Transverse colon (tissue), 4 donors: ENCODE measurements at regions not wholly inside any gene's neighbourhood (a gene's known extent, or its start where the extent isn't known, plus 50 kb on each side); places are given as distances from the start of the nearest gene placed in this dataset.
"Not testable (repeated sequence)": the region's sequence is repeated elsewhere in the genome, so short reads cannot be mapped to it uniquely, and the experiment has no call there.

Experiments
- DNase-seq: peaks from one replicate; pipeline ENCODE4 v3.0.0-alpha.2; 2019
- H3K27ac ChIP-seq, 4 donors: fragments of 200-600 bp; sonication (generic); 2 replicates each; pipeline ENCODE4 v1.5.1; 2016 to 2018; ENCODE audit warnings: inconsistent platforms in 4 of 4
- H3K27me3 ChIP-seq: fragments of 200-600 bp; sonication (generic); 2 replicates; pipeline ENCODE4 v1.5.1; 2017; ENCODE audit warnings: inconsistent platforms
- H3K36me3 ChIP-seq, 4 donors: fragments of 200-600 bp; sonication (generic); 2 replicates each; pipeline ENCODE4 v1.5.1; 2017 to 2019; ENCODE audit warnings: inconsistent platforms in 4 of 4
- H3K4me1 ChIP-seq, 4 donors: fragments of 200-600 bp; sonication (generic); 2 replicates each; pipeline ENCODE4 v1.5.1; 2017 to 2020; ENCODE audit warnings: inconsistent platforms in 4 of 4
- H3K4me3 ChIP-seq, 4 donors: fragments of 200-600 bp; sonication (generic); 1 replicate in 1 of 4; 2 replicates in 3 of 4; pipeline versions ENCODE4 v1.5.1 to v1.6.1; 2017 to 2019; ENCODE audit warnings: inconsistent platforms in 4 of 4
- H3K9me3 ChIP-seq, 2 donors: fragments of 200-600 bp; sonication (generic); 2 replicates each; pipeline ENCODE4 v1.5.1; 2017 to 2019; ENCODE audit warnings: inconsistent platforms in 2 of 2
- EP300 ChIP-seq: sonication (generic); formaldehyde crosslinking; IDR thresholded peaks from one replicate; pipeline ENCODE4 v1.6.1; 2017; ENCODE audit warnings: antibody characterized with exemption, low read depth
- POLR2A ChIP-seq: fragments of 450-650 bp; IDR thresholded peaks from one replicate; pipeline ENCODE4 v1.6.1; 2016; ENCODE audit warnings: antibody characterized with exemption, mild to moderate bottlenecking, moderate library complexity
- POLR2AphosphoS5 ChIP-seq, 3 donors: sonication (generic); formaldehyde crosslinking; IDR thresholded peaks; one replicate each; pipeline ENCODE4 v1.6.1; 2016; ENCODE audit warnings: antibody characterized with exemption in 3 of 3
- WGBS, 2 donors: methylation state at CpG; one replicate each; pipeline ENCODE4 v1.1.5; 2018; ENCODE audit warnings: low coverage in 1 of 2; 5-methylcytosine and 5-hydroxymethylcytosine counted together
- in situ Hi-C, 4 donors: fragments of 200-750 bp; cut with MboI; loops; one replicate each; pipeline versions ENCODE4 v1.15.0 to v1.15.1; 2017; ENCODE audit warnings: low sequenced_read_pairs in 3 of 4, low pct_ligation_motif_present in 1 of 4, low pct_unique_long_range_greater_than_20kb in 1 of 4
- intact Hi-C: fragments of 100-400 bp; cut with DNase I; formaldehyde crosslinking; loops from one replicate; pipeline ENCODE4 v1.15.1; 2023; ENCODE audit warnings: low total_unique reads
- TF ChIP-seq, protein P1 (sequence below), 5 experiments: fragments of 200-600 bp in 3 of 5; fragments of 450-650 bp in 2 of 5; sonication (generic) in 3 of 5; IDR thresholded peaks; 1 replicate in 2 of 5; 2 replicates in 3 of 5; pipeline ENCODE4 v1.5.1; 2016 to 2017; ENCODE audit warnings: antibody characterized with exemption in 5 of 5, inconsistent platforms in 3 of 5, mild to moderate bottlenecking in 2 of 5, moderate library complexity in 1 of 5

DNA sequence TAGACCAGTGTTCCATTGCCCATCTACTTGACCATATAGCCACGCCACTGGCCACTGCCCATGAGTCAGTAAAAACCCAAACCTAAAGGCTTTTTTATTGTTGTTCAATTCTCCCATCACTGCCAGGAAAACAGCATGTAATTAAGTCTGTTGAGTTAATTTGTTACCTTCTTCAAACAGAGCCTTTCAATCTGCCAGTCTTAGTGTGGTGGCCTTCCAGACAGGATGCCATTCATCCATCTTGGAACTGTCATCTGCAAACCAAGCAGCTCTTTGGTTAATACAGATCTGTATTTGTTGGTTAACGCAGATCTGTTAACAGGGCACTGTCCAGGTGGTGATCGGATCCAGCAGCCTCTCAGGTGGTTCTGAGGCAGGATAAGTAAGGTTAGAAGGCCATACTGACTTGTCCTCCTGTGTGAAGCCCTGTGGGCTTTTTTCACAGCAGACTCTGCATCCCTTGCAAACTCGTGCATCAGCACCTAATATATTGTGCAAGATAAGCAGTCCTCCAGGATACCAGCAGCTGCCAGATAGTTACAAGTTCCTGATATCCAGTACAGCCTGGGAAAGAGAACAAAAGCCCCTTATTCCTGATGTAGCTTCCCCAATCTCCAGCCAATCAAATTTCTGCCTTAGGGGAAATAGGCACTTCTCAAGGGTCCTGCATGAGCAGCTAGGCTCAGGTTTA lies 59.1 kb upstream of the DHRS4 start:
- 54 to 60% methylated on average over 1 to 4 of the region's 4 CpGs for WGBS, 2 donors
- H3K27me3 ChIP-seq, result no peaks in the 10 kb centered on the region
- H3K27ac ChIP-seq, result no peak overlapping the region
- H3K4me3 ChIP-seq, result no peak overlapping the region
- H3K36me3 ChIP-seq, result no peaks in the 10 kb centered on the region
- intact Hi-C loops (no loop called here), in situ Hi-C loops (no loop called here)
- H3K9me3 ChIP-seq, result no peaks in the 10 kb centered on the region
- no peak for DNase-seq
- peaks cover 0 to 12% (median 7%) of the 10 kb centered on the region in 4 donors for H3K4me1 ChIP-seq
- TF ChIP-seq POLR2AphosphoS5 (IDR thresholded peaks at IDR 0.05) (no peak), POLR2A (no peak), EP300 (no peak)
- TF ChIP-seq, protein P1, sequence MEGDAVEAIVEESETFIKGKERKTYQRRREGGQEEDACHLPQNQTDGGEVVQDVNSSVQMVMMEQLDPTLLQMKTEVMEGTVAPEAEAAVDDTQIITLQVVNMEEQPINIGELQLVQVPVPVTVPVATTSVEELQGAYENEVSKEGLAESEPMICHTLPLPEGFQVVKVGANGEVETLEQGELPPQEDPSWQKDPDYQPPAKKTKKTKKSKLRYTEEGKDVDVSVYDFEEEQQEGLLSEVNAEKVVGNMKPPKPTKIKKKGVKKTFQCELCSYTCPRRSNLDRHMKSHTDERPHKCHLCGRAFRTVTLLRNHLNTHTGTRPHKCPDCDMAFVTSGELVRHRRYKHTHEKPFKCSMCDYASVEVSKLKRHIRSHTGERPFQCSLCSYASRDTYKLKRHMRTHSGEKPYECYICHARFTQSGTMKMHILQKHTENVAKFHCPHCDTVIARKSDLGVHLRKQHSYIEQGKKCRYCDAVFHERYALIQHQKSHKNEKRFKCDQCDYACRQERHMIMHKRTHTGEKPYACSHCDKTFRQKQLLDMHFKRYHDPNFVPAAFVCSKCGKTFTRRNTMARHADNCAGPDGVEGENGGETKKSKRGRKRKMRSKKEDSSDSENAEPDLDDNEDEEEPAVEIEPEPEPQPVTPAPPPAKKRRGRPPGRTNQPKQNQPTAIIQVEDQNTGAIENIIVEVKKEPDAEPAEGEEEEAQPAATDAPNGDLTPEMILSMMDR (IDR thresholded peaks at IDR 0.05), result no peak

DNA sequence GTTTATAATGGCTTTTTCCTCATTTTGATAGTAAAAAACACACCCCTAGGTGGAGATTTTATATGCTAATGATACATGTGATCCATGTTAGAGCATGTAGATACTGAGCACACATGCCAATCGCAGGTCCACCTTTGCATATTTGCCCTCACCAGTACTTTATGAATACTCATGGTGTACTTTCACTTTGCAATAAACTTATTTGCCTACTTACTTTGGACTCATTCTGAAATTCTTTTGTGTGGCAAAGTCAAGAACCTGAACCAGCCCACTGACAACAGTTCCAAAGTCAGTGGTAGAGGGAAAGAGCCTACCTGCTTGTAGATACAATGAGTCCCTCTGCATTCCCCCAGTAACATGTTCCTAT lies 58.5 kb upstream of the DHRS4 start:
- Histone ChIP-seq H3K36me3 (no peaks in the 10 kb centered on the region), H3K4me3 (no peak overlapping the region), H3K9me3 (no peaks in the 10 kb centered on the region), H3K27me3 (no peaks in the 10 kb centered on the region), H3K4me1 (peaks cover 0 to 12% (median 7%) of the 10 kb centered on the region in 4 donors), H3K27ac (no peak overlapping the region)
- in situ Hi-C loops, result no loop called here
- no peak for DNase-seq
- 33 to 64% methylated on average over 1 of the region's 1 CpG for WGBS, 2 donors
- intact Hi-C loops, result no loop called here
- TF ChIP-seq, protein P1 (IDR thresholded peaks at IDR 0.05), result no peak
- no peak for TF ChIP-seq EP300
- TF ChIP-seq POLR2A, result no peak
- no peak for TF ChIP-seq POLR2AphosphoS5 (IDR thresholded peaks at IDR 0.05)

DNA sequence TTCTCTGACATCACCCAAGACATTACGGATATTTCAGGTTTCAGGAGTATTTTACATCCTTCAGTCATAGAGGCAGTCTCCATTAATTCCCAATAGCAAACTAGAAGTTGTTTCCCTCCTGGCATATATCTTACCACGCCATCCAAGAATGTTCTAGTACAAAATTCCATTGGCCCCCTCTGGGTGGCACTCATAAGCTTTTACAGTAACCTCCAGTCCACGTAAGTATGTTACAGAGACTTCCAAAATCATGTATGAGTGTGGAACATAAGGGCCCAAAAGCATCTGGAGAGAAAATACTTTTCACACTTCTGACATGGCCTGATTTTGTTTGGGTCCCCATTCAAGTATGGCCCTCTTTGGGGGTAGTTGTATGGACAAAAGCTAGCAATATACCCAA lies 58.1 kb upstream of the DHRS4 start:
- in situ Hi-C loops (no loop called here), intact Hi-C loops (no loop called here)
- H3K27me3 ChIP-seq, result no peaks in the 10 kb centered on the region
- no peak for DNase-seq
- no peak overlapping the region for H3K4me3 ChIP-seq
- no peaks in the 10 kb centered on the region for H3K9me3 ChIP-seq
- no peak overlapping the region for H3K27ac ChIP-seq
- WGBS, 2 donors, result 73 to 83% methylated on average over 1 to 3 of the region's 3 CpGs
- no peaks in the 10 kb centered on the region for H3K36me3 ChIP-seq
- peaks cover 0 to 12% (median 7%) of the 10 kb centered on the region in 4 donors for H3K4me1 ChIP-seq
- TF ChIP-seq POLR2AphosphoS5 (IDR thresholded peaks at IDR 0.05), result no peak
- no peak for TF ChIP-seq EP300
- TF ChIP-seq, protein P1 (IDR thresholded peaks at IDR 0.05), result no peak
- no peak for TF ChIP-seq POLR2A

DNA sequence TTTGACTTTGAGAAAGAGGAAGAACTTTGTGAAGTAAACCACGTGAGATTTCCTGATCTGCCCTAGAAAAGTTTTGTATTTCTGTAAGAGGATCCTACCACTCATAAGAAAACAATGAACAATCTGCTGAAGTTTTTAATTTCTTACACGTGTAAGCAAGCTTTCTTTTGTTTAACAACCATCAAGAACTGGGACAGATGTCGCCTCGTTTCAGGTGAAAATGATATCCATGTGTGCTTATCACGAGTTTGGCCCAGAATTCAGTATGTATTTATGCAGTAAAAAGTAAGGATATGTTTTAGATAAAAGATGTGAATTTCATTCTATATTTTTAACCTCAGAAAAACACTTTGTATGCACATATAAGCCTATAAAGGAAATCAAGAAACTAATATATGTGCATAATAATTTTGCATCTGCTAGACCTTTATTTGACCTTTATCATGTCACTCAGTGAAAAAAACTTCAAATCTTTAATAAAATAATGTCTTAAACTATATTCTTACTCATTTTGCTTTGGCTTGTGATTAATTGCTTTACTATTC lies 56.9 kb upstream of the DHRS4 start:
- Histone ChIP-seq H3K36me3 (no peaks in the 10 kb centered on the region), H3K27me3 (no peaks in the 10 kb centered on the region), H3K4me3 (no peak overlapping the region), H3K27ac (no peak overlapping the region), H3K4me1 (peaks cover 0 to 12% (median 7%) of the 10 kb centered on the region in 4 donors), H3K9me3 (no peaks in the 10 kb centered on the region)
- no peak for DNase-seq
- TF ChIP-seq, protein P1 (IDR thresholded peaks at IDR 0.05), result no peak
- TF ChIP-seq EP300 (no peak), POLR2A (no peak), POLR2AphosphoS5 (IDR thresholded peaks at IDR 0.05) (no peak)
- intact Hi-C loops (no loop called here), in situ Hi-C loops (no loop called here)
- WGBS, 2 donors, result 50 to 63% methylated on average over 5 of the region's 5 CpGs

DNA sequence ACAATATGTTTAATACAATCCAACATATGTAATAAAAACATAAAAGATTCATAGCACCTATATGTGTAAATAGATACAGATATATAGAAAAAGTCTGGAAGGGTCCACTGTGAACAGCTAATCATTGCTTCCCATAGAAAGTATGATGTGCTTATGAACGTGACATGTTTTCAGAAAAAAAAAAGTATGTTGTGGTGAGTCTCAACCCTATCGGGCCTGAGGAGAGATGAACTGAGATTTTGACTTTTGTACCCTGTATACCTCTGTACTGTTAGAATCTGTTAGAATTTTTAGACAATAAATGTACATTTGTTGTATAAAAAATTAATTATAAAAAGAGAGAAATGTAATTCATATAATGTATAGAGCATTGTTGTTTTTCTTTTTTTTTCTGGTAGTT lies 56.3 kb upstream of the DHRS4 start:
- H3K27ac ChIP-seq, DNase-seq, H3K9me3 ChIP-seq, H3K36me3 ChIP-seq, H3K27me3 ChIP-seq, intact Hi-C loops, H3K4me3 ChIP-seq, in situ Hi-C loops: not testable (repeated sequence)
- peaks cover 0 to 12% (median 7%) of the 10 kb centered on the region in 4 donors for H3K4me1 ChIP-seq
- WGBS, 2 donors, result 80 to 91% methylated on average over 2 of the region's 2 CpGs

DNA sequence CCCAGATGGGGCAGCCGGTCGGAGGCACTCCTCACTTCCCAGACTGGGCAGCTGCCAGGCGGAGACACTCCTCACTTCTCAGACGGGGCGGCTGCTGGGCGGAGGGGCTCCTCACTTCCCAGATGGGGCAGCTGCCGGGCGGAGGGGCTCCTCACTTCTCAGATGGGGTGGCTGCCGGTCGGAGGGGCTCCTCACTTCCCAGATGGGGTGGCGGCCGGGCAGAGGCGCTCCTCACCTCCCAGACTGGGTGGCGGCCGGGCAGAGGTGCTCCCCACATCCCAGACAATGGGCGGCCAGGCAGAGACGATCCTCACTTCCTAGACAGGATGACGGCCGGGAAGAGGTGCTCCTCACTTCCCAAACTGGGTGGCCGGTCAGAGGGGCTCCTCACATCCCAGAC lies 55.2 kb upstream of the DHRS4 start:
- H3K9me3 ChIP-seq, H3K27ac ChIP-seq, intact Hi-C loops, in situ Hi-C loops, H3K4me3 ChIP-seq, H3K36me3 ChIP-seq, H3K27me3 ChIP-seq, DNase-seq: not testable (repeated sequence)
- peaks cover 0 to 12% (median 7%) of the 10 kb centered on the region in 4 donors for H3K4me1 ChIP-seq
- WGBS, 2 donors, result 85% methylated on average over 20 of the region's 20 CpGs; no CpG with 5 or more reads in 1 of the 2 donors
